HEK293 (cell line): ENCODE measurements at regions not wholly inside any gene's neighbourhood (a gene's known extent, or its start where the extent isn't known, plus 50 kb on each side); places are given as distances from the start of the nearest gene placed in this dataset.

Experiments used
- CTCF ChIA-PET: fragments of 350-600 bp; formaldehyde crosslinking; extraction: SDS; loops from one replicate; lab custom pipeline; 2021; ENCODE audit warnings: antibody characterized with exemption; lab: Yijun Ruan, JAX
- POLR2A ChIA-PET: fragments of 300-600 bp; formaldehyde crosslinking; extraction: SDS; loops from one replicate; lab custom pipeline; 2020; ENCODE audit warnings: antibody characterized with exemption, inconsistent platforms; lab: Yijun Ruan, JAX
- H3K27ac ChIP-seq: fragments of 200-500 bp; sonication (Bioruptor generic); 2 replicates; pipeline ENCODE4 v1.5.1; 2014; ENCODE audit warnings: low read depth, low read length, control low read depth, inconsistent platforms; ENCODE audit errors: extremely low read depth
- H3K36me3 ChIP-seq, 2 experiments: fragments of 200-500 bp in 1 of 2; sonication (Bioruptor generic) in 1 of 2; 1 replicate in 1 of 2; 2 replicates in 1 of 2; pipeline ENCODE4 v1.5.1; 2014 to 2017; ENCODE audit warnings: inconsistent platforms in 2 of 2, low read length in 2 of 2; ENCODE audit not compliant: control insufficient read depth in 2 of 2, insufficient read depth in 1 of 2
- H3K4me1 ChIP-seq: fragments of 200-500 bp; sonication (Bioruptor generic); 2 replicates; pipeline ENCODE4 v1.5.1; 2014; ENCODE audit warnings: mild to moderate bottlenecking, low read length, inconsistent platforms; ENCODE audit not compliant: control insufficient read depth, insufficient read depth
- H3K4me3 ChIP-seq: 2 replicates; pipeline ENCODE4 v1.5.1; 2011; ENCODE audit warnings: low read depth, mild to moderate bottlenecking, control low read depth, low read length, moderate library complexity
- H3K9me3 ChIP-seq: fragments of 200-500 bp; sonication (Bioruptor generic); 2 replicates; pipeline ENCODE4 v1.5.1; 2014; ENCODE audit warnings: low read depth, low read length, inconsistent platforms; ENCODE audit not compliant: control insufficient read depth, insufficient read depth
- GLIS2 ChIP-seq: fragments of 450-650 bp; formaldehyde crosslinking; IDR thresholded peaks from 2 replicates; pipeline ENCODE4 v1.5.1; 2016; ENCODE audit warnings: missing biosample characterization, missing genetic modification characterization
- HOXD13 ChIP-seq: sonication (generic); formaldehyde crosslinking; IDR thresholded peaks from 2 replicates; pipeline ENCODE4 v1.8.0; 2022; ENCODE audit warnings: missing genetic modification reagents, borderline replicate concordance
- SP7 ChIP-seq: fragments of 450-650 bp; formaldehyde crosslinking; IDR thresholded peaks from 2 replicates; pipeline ENCODE4 v1.5.1; 2016; ENCODE audit warnings: missing biosample characterization, missing genetic modification characterization
- TCF7L2 ChIP-seq: IDR thresholded peaks from 2 replicates; pipeline ENCODE4 v1.6.1; 2011; ENCODE audit warnings: low read depth, mild to moderate bottlenecking, inconsistent platforms, low read length, moderate library complexity, borderline replicate concordance
- YY2 ChIP-seq: fragments of 450-650 bp; formaldehyde crosslinking; IDR thresholded peaks from 2 replicates; pipeline ENCODE4 v1.5.1; 2016; ENCODE audit warnings: missing biosample characterization, missing genetic modification characterization
- ZNF140 ChIP-seq: fragments of 450-650 bp; formaldehyde crosslinking; IDR thresholded peaks from 2 replicates; pipeline ENCODE4 v1.5.1; 2016; ENCODE audit warnings: missing biosample characterization, missing genetic modification characterization
- ZNF202 ChIP-seq: fragments of 450-650 bp; formaldehyde crosslinking; IDR thresholded peaks from 2 replicates; pipeline ENCODE4 v1.5.1; 2016; ENCODE audit warnings: missing biosample characterization, missing genetic modification characterization, borderline replicate concordance
- ZNF239 ChIP-seq: fragments of 450-650 bp; formaldehyde crosslinking; IDR thresholded peaks from 2 replicates; pipeline ENCODE4 v1.5.1; 2016; ENCODE audit warnings: missing biosample characterization, missing genetic modification characterization
- ZNF560 ChIP-seq: fragments of 450-650 bp; formaldehyde crosslinking; IDR thresholded peaks from 2 replicates; pipeline ENCODE4 v1.5.1; 2017; ENCODE audit warnings: missing biosample characterization, missing genetic modification characterization, borderline replicate concordance
- ZNF623 ChIP-seq: fragments of 450-650 bp; formaldehyde crosslinking; IDR thresholded peaks from 2 replicates; pipeline ENCODE4 v1.5.1; 2016; ENCODE audit warnings: missing biosample characterization, missing genetic modification characterization
- ZNF664 ChIP-seq: fragments of 450-650 bp; formaldehyde crosslinking; IDR thresholded peaks from 2 replicates; pipeline ENCODE4 v1.5.1; 2016; ENCODE audit warnings: missing biosample characterization, missing genetic modification characterization
- ZNF777 ChIP-seq: fragments of 450-650 bp; formaldehyde crosslinking; IDR thresholded peaks from 2 replicates; pipeline ENCODE4 v1.5.1; 2017; ENCODE audit warnings: missing biosample characterization, missing genetic modification characterization, borderline replicate concordance
- TF ChIP-seq, protein P1 (sequence below): fragments of 450-650 bp; formaldehyde crosslinking; IDR thresholded peaks from 2 replicates; pipeline ENCODE4 v1.5.1; 2017; ENCODE audit warnings: missing biosample characterization, mild to moderate bottlenecking, missing genetic modification characterization, moderate library complexity
- TF ChIP-seq, protein P2 (sequence below): fragments of 450-650 bp; formaldehyde crosslinking; IDR thresholded peaks from 2 replicates; pipeline ENCODE4 v1.5.1; 2017; ENCODE audit warnings: missing biosample characterization, missing genetic modification characterization
- TF ChIP-seq, protein P3 (sequence below): fragments of 450-650 bp; formaldehyde crosslinking; IDR thresholded peaks from 2 replicates; pipeline ENCODE4 v1.5.1; 2016; ENCODE audit warnings: missing biosample characterization, missing genetic modification characterization
- TF ChIP-seq, protein P4 (sequence below): fragments of 450-650 bp; formaldehyde crosslinking; optimal IDR thresholded peaks from 2 replicates; pipeline ENCODE3; 2016; ENCODE audit warnings: missing biosample characterization, mild to moderate bottlenecking, missing genetic modification characterization
- TF ChIP-seq, protein P5 (sequence below): fragments of 450-650 bp; formaldehyde crosslinking; IDR thresholded peaks from 2 replicates; pipeline ENCODE4 v1.5.1; 2016; ENCODE audit warnings: missing biosample characterization, missing genetic modification characterization

DNA sequence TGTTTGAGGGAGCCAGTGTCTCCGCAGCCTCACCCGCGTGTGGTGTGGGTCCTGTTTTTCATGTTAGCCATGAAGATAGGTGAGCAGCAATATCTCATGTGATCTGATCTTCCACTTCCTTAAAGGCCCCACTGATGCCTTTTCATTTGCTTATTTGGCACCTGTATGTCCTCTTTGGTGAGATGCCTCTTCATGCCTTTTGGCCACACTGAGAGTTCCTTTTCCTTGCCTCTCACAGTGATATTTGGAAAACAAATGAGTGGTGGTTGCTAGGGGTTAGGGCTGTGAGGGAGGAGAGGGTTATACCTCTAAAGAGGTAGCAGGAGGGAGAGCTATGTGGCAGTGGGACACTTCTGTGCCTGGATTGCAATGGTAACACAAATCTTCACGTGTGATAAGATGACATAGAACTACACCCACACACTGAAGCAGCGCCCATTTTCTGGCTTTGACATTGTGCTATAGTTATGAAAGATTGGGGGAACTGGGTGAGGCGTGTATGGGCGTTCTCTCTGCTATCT is 90.4 kb upstream of the TNS3 start:
- Histone ChIP-seq H3K9me3 (no peaks in the 10 kb centered on the region), H3K4me3 (no peak overlapping the region), H3K4me1 (no peaks in the 10 kb centered on the region), H3K36me3 (no peaks in the 10 kb centered on the region), H3K27ac (no peak overlapping the region)
- TF ChIP-seq GLIS2 (tag by site-specific recombination), result no peak
- no peak for TF ChIP-seq ZNF239
- no peak for TF ChIP-seq SP7 (tag by site-specific recombination)
- no peak for TF ChIP-seq ZNF560
- TF ChIP-seq ZNF664 (tag by site-specific recombination), result no peak
- TF ChIP-seq, protein P1, sequence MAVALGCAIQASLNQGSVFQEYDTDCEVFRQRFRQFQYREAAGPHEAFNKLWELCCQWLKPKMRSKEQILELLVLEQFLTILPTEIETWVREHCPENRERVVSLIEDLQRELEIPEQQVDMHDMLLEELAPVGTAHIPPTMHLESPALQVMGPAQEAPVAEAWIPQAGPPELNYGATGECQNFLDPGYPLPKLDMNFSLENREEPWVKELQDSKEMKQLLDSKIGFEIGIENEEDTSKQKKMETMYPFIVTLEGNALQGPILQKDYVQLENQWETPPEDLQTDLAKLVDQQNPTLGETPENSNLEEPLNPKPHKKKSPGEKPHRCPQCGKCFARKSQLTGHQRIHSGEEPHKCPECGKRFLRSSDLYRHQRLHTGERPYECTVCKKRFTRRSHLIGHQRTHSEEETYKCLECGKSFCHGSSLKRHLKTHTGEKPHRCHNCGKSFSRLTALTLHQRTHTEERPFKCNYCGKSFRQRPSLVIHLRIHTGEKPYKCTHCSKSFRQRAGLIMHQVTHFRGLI (tag by site-specific recombination), result no peak
- TF ChIP-seq, protein P2, sequence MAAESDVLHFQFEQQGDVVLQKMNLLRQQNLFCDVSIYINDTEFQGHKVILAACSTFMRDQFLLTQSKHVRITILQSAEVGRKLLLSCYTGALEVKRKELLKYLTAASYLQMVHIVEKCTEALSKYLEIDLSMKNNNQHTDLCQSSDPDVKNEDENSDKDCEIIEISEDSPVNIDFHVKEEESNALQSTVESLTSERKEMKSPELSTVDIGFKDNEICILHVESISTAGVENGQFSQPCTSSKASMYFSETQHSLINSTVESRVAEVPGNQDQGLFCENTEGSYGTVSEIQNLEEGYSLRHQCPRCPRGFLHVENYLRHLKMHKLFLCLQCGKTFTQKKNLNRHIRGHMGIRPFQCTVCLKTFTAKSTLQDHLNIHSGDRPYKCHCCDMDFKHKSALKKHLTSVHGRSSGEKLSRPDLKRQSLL (tag by site-specific recombination), result no peak
- no peak for TF ChIP-seq ZNF623 (tag by site-specific recombination)
- TF ChIP-seq, protein P3, sequence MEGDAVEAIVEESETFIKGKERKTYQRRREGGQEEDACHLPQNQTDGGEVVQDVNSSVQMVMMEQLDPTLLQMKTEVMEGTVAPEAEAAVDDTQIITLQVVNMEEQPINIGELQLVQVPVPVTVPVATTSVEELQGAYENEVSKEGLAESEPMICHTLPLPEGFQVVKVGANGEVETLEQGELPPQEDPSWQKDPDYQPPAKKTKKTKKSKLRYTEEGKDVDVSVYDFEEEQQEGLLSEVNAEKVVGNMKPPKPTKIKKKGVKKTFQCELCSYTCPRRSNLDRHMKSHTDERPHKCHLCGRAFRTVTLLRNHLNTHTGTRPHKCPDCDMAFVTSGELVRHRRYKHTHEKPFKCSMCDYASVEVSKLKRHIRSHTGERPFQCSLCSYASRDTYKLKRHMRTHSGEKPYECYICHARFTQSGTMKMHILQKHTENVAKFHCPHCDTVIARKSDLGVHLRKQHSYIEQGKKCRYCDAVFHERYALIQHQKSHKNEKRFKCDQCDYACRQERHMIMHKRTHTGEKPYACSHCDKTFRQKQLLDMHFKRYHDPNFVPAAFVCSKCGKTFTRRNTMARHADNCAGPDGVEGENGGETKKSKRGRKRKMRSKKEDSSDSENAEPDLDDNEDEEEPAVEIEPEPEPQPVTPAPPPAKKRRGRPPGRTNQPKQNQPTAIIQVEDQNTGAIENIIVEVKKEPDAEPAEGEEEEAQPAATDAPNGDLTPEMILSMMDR (tag by site-specific recombination), result no peak
- CTCF ChIA-PET, result interaction anchor here (0.7 kb wide), 1 partner anchor 18 kb away, joined by 3 read pairs; no protein-coding TSS in a partner anchor
- POLR2A ChIA-PET, result no interaction called here

DNA sequence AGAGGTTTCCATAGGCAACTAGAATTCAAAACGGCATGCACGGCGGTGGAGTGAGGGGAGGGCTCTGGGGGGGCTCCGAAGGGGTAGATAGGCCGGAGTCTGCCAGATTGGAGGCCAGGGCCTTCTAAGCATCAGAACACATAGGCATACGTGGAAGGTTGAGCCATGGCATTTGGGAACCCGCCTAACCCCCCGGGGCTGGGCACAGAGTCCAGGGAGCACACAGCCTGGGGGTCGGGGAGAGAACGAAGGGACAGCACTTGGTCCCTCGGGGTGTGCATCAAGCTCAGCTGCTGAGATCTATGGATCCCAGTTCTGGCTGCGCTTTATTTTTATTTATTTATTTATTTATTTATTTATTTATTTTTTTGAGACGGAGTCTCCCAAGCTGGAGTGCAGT is 89.4 kb upstream of the TNS3 start:
- H3K36me3 ChIP-seq, result no peaks in the 10 kb centered on the region
- no peak overlapping the region for H3K27ac ChIP-seq
- no peaks in the 10 kb centered on the region for H3K4me1 ChIP-seq
- POLR2A ChIA-PET, result no interaction called here
- CTCF ChIA-PET, result no interaction called here
- TF ChIP-seq TCF7L2 (no peak), ZNF777 (tag by site-specific recombination) (no peak), ZNF140 (tag by site-specific recombination) (no peak), HOXD13 (CRISPR knock-in tag) (no peak), YY2 (no peak), ZNF202 (tag by site-specific recombination) (no peak)
- TF ChIP-seq, protein P4, sequence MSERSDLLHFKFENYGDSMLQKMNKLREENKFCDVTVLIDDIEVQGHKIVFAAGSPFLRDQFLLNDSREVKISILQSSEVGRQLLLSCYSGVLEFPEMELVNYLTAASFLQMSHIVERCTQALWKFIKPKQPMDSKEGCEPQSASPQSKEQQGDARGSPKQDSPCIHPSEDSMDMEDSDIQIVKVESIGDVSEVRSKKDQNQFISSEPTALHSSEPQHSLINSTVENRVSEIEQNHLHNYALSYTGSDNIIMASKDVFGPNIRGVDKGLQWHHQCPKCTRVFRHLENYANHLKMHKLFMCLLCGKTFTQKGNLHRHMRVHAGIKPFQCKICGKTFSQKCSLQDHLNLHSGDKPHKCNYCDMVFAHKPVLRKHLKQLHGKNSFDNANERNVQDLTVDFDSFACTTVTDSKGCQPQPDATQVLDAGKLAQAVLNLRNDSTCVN (tag by site-specific recombination), result no peak
- TF ChIP-seq, protein P5, sequence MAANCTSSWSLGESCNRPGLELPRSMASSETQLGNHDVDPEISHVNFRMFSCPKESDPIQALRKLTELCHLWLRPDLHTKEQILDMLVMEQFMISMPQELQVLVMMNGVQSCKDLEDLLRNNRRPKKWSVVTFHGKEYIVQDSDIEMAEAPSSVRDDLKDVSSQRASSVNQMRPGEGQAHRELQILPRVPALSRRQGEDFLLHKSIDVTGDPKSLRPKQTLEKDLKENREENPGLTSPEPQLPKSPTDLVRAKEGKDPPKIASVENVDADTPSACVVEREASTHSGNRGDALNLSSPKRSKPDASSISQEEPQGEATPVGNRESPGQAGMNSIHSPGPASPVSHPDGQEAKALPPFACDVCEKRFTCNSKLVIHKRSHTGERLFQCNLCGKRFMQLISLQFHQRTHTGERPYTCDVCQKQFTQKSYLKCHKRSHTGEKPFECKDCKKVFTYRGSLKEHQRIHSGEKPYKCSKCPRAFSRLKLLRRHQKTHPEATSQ (tag by site-specific recombination), result no peak
- no peaks in the 10 kb centered on the region for H3K9me3 ChIP-seq
- no peak overlapping the region for H3K4me3 ChIP-seq
